ENCODE measurements at regions not wholly inside any gene's neighbourhood (a gene's known extent, or its start where the extent isn't known, plus 50 kb on each side); places are given as distances from the start of the nearest gene placed in this dataset.

DNA sequence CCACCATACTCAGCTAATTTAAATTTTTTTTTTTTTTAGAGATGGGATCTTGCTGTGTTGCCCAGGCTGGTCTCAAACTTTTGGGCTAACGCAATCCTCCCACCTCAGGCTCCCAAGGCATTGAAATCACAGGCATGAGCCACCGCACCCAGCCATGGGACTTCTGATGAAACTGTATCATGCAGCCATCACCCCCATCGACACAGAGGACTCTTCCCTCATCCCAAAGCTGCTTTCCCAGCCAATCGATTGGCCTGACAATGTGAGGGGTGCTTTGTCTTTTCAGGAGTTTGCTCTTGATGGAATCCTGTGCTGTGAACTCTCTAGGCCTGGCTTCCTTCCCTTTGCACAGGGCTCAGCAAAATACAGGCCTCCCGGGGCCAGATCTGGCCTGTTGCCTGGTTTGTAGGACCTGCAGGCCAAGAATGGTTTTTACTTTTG, 59.6 kb upstream of the NCOR2 start:
- Histone ChIP-seq H3K27me3 (ENCODE audit: insufficient read depth, low read length) (peaks cover 8% of the 10 kb centered on the region; the same call in 1 of the 2 replicates), H3K36me3 (ENCODE audit: insufficient read depth, low read length) (no peaks in the 10 kb centered on the region), H3K4me3 (ENCODE audit: low read depth, low read length, poor library complexity, severe bottlenecking) (no peak overlapping the region), H3F3A (ENCODE audit: insufficient read depth, low read length) (no peaks in the 10 kb centered on the region), H3K9me3 (ENCODE audit: low read length) (no peaks in the 10 kb centered on the region), H2AFZ (ENCODE audit: low read length) (no peak overlapping the region), H3K27ac (ENCODE audit: low read depth, low read length, poor library complexity, severe bottlenecking) (no peak overlapping the region), H3K9ac (ENCODE audit: low read length) (no peak overlapping the region), H3K4me1 (ENCODE audit: insufficient read depth, low read length, severe bottlenecking) (no peaks in the 10 kb centered on the region), H3K79me2 (ENCODE audit: insufficient read depth, low read length) (no peaks in the 10 kb centered on the region), H4K20me1 (ENCODE audit: insufficient read depth, low read length) (no peaks in the 10 kb centered on the region), H3K9me2 (ENCODE audit: low read depth, low read length) (no peaks in the 10 kb centered on the region), H3K4me2 (ENCODE audit: low read length) (no peak overlapping the region)
- no peak for TF ChIP-seq EZH2 (IDR thresholded peaks at IDR 0.05; ENCODE audit: borderline replicate concordance, low read length)
- TF ChIP-seq CTCF (IDR thresholded peaks at IDR 0.05; ENCODE audit: low read length) = no peak

DNA sequence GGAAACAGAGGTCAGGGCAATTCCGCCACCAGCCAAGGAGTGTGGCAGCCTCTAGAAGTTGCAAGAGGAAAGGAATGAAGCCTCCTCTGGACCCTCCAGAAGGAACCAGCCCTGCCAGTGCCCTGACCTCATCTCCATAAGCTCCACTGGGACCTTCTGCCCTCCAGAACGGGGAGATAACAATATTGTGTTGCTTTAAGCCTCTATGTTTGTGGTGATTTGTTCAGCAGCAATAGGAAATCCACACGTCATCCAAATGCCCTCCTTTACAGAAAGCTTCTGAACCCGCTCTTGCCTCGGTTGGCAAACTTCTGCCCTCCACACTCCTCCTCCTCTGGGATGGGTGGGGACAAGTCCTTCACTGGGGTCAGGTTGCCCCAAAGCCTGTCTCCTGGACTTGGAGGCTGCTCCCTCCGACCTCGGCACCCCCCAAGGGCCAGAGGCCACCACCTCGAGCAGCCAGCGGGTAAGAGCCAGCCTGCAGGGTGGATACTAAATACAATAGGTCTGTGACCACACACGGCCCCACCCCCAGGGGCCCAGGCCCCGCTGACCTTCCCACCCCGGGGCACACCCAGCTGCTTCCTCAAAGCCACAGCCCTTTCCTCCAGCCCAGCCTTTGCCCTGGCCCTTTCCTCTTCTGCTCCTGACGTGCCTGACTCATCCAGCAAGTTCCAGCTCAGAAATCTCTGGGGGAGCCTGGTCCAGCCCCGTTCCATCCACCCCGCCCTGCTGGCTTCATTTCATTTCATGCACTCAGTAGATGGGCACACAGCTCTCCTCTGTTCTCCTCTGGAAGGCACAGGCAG, 58.7 kb upstream of the NCOR2 start:
- Histone ChIP-seq H3K9ac (ENCODE audit: low read length) (no peak overlapping the region), H3F3A (ENCODE audit: insufficient read depth, low read length) (no peaks in the 10 kb centered on the region), H2AFZ (ENCODE audit: low read length) (no peak overlapping the region), H3K4me3 (ENCODE audit: low read depth, low read length, poor library complexity, severe bottlenecking) (no peak overlapping the region), H3K4me2 (ENCODE audit: low read length) (no peak overlapping the region), H3K27me3 (ENCODE audit: insufficient read depth, low read length) (peaks cover 14% of the 10 kb centered on the region), H3K79me2 (ENCODE audit: insufficient read depth, low read length) (no peaks in the 10 kb centered on the region), H3K27ac (ENCODE audit: low read depth, low read length, poor library complexity, severe bottlenecking) (no peak overlapping the region), H4K20me1 (ENCODE audit: insufficient read depth, low read length) (no peaks in the 10 kb centered on the region), H3K36me3 (ENCODE audit: insufficient read depth, low read length) (no peaks in the 10 kb centered on the region), H3K9me2 (ENCODE audit: low read depth, low read length) (no peaks in the 10 kb centered on the region), H3K9me3 (ENCODE audit: low read length) (no peaks in the 10 kb centered on the region), H3K4me1 (ENCODE audit: insufficient read depth, low read length, severe bottlenecking) (no peaks in the 10 kb centered on the region)
- TF ChIP-seq EZH2 (IDR thresholded peaks at IDR 0.05; ENCODE audit: borderline replicate concordance, low read length) (no peak), CTCF (IDR thresholded peaks at IDR 0.05; ENCODE audit: low read length) (no peak)

DNA sequence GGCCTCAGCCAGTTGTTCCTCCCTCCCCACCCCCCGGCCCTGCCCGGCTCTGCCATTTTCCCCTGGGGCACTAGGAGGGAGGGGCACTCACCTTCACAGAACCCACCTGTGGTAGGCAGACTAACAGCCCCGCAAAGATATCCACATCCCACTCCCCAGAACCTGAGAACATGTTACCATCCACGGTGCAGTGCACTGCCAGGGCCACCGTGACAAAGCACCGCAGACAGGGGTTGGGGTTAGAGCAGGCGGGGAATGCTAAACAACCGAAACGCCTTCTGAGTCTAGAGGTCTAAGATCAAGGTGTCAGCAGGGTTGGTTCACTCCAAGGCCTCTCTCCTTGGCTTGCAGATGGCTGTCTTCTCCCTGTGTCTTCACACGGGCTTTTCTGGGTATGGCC, 57.4 kb upstream of the NCOR2 start:
- Histone ChIP-seq H3K9me3 (ENCODE audit: low read length) (no peaks in the 10 kb centered on the region), H4K20me1 (ENCODE audit: insufficient read depth, low read length) (no peaks in the 10 kb centered on the region), H3K79me2 (ENCODE audit: insufficient read depth, low read length) (no peaks in the 10 kb centered on the region), H3K36me3 (ENCODE audit: insufficient read depth, low read length) (no peaks in the 10 kb centered on the region), H3K27ac (ENCODE audit: low read depth, low read length, poor library complexity, severe bottlenecking) (no peak overlapping the region), H3K4me1 (ENCODE audit: insufficient read depth, low read length, severe bottlenecking) (no peaks in the 10 kb centered on the region), H3K9me2 (ENCODE audit: low read depth, low read length) (no peaks in the 10 kb centered on the region), H3K9ac (ENCODE audit: low read length) (no peak overlapping the region), H3K27me3 (ENCODE audit: insufficient read depth, low read length) (peaks cover 15% of the 10 kb centered on the region), H3F3A (ENCODE audit: insufficient read depth, low read length) (no peaks in the 10 kb centered on the region), H3K4me3 (ENCODE audit: low read depth, low read length, poor library complexity, severe bottlenecking) (no peak overlapping the region), H3K4me2 (ENCODE audit: low read length) (no peak overlapping the region), H2AFZ (ENCODE audit: low read length) (no peak overlapping the region)
- TF ChIP-seq CTCF (IDR thresholded peaks at IDR 0.05; ENCODE audit: low read length) = no peak
- TF ChIP-seq EZH2 (IDR thresholded peaks at IDR 0.05; ENCODE audit: borderline replicate concordance, low read length) = no peak

Data from OCI-LY1 (cell line).